ENCODE measurements at regions not wholly inside any gene's neighbourhood (a gene's known extent, or its start where the extent isn't known, plus 50 kb on each side); places are given as distances from the start of the nearest gene placed in this dataset.

GRCh38 chr2:41527525-41528323, 520.1 kb upstream of the PKDCC start:
- DNase-seq (ENCODE audit: missing footprints): no peak
- no peak for ATAC-seq
- intact Hi-C loops (cut with DNase I): no loop called here

- intact Hi-C loops (cut with DNase I): no loop called here
- ATAC-seq (no peak), DNase-seq (ENCODE audit: missing footprints) (no peak)
Measured at GRCh38 chr2:41535575-41535974, 512.2 kb upstream of the PKDCC start.

- intact Hi-C loops (cut with DNase I): loop anchor here (5.0 kb wide), 1 partner anchor 103 kb away; no protein-coding TSS in a partner anchor
- no peak for ATAC-seq
- DNase-seq (ENCODE audit: missing footprints): no peak
Measured at GRCh38 chr2:41540272-41540998, 507.4 kb upstream of the PKDCC start.

- ATAC-seq: no peak
- intact Hi-C loops (cut with DNase I): loop anchor here (5.0 kb wide), 1 partner anchor 106 kb away; no protein-coding TSS in a partner anchor
- DNase-seq (ENCODE audit: missing footprints): no peak
Measured at GRCh38 chr2:41543726-41544125, 504.1 kb upstream of the PKDCC start.

- no peak for DNase-seq (ENCODE audit: missing footprints)
- no peak for ATAC-seq
Measured at GRCh38 chr2:41544709-41545108, 503.1 kb upstream of the PKDCC start.

GRCh38 chr2:41546031-41546430, 501.8 kb upstream of the PKDCC start:
- DNase-seq (ENCODE audit: missing footprints): no peak
- intact Hi-C loops (cut with DNase I): no loop called here
- no peak for ATAC-seq

More at GRCh38 chr2:41544709-41545108, 503.1 kb upstream of the PKDCC start:
- intact Hi-C loops (cut with DNase I): loop anchor here (5.0 kb wide), 1 partner anchor 107 kb away; no protein-coding TSS in a partner anchor

GRCh38 chr2:41568648-41569047, 479.2 kb upstream of the PKDCC start:
- DNase-seq (ENCODE audit: missing footprints) (no peak), ATAC-seq (no peak)
- intact Hi-C loops (cut with DNase I): no loop called here

GRCh38 chr2:41572154-41572553, 475.7 kb upstream of the PKDCC start:
- DNase-seq (ENCODE audit: missing footprints) (no peak), ATAC-seq (peak; percentile 79)
- intact Hi-C loops (cut with DNase I): no loop called here

GRCh38 chr2:41576423-41576822, 471.4 kb upstream of the PKDCC start:
- DNase-seq (ENCODE audit: missing footprints): no peak
- ATAC-seq: no peak
- intact Hi-C loops (cut with DNase I): no loop called here

- intact Hi-C loops (cut with DNase I): no loop called here
- ATAC-seq: no peak
- no peak for DNase-seq (ENCODE audit: missing footprints)
Measured at GRCh38 chr2:41579806-41580205, 468.0 kb upstream of the PKDCC start.

- intact Hi-C loops (cut with DNase I): no loop called here
- DNase-seq (ENCODE audit: missing footprints) (no peak), ATAC-seq (no peak)
Measured at GRCh38 chr2:41580806-41581205, 467.0 kb upstream of the PKDCC start.

- DNase-seq (ENCODE audit: missing footprints) (no peak), ATAC-seq (no peak)
- intact Hi-C loops (cut with DNase I): loop anchor here (10.0 kb wide), 1 partner anchor 170 kb away; no protein-coding TSS in a partner anchor
Measured at GRCh38 chr2:41595240-41595639, 452.6 kb upstream of the PKDCC start.

GRCh38 chr2:41597680-41598079, 450.1 kb upstream of the PKDCC start:
- DNase-seq (ENCODE audit: missing footprints) (no peak), ATAC-seq (peak; percentile 62)
- intact Hi-C loops (cut with DNase I): loop anchor here (10.0 kb wide), 1 partner anchor 173 kb away; no protein-coding TSS in a partner anchor

GRCh38 chr2:41598161-41598894, 449.5 kb upstream of the PKDCC start:
- ATAC-seq (peak; percentile 86), DNase-seq (ENCODE audit: missing footprints) (no peak)
- intact Hi-C loops (cut with DNase I): loop anchor here (10.0 kb wide), 1 partner anchor 174 kb away; no protein-coding TSS in a partner anchor

GRCh38 chr2:41600460-41600859, 447.4 kb upstream of the PKDCC start:
- DNase-seq (ENCODE audit: missing footprints) (no peak), ATAC-seq (no peak)
- intact Hi-C loops (cut with DNase I): no loop called here

- DNase-seq (ENCODE audit: missing footprints): no peak
Measured at GRCh38 chr2:41602341-41602740, 445.5 kb upstream of the PKDCC start.

GRCh38 chr2:41605311-41605710, 442.5 kb upstream of the PKDCC start:
- no peak for DNase-seq (ENCODE audit: missing footprints)
- no peak for ATAC-seq
- intact Hi-C loops (cut with DNase I): no loop called here

More at GRCh38 chr2:41602341-41602740, 445.5 kb upstream of the PKDCC start:
- intact Hi-C loops (cut with DNase I): no loop called here
- no peak for ATAC-seq

- DNase-seq (ENCODE audit: missing footprints): no peak
- intact Hi-C loops (cut with DNase I): no loop called here
- no peak for ATAC-seq
Measured at GRCh38 chr2:41605914-41606313, 441.9 kb upstream of the PKDCC start.

- peak; percentile 81 for ATAC-seq
- intact Hi-C loops (cut with DNase I): no loop called here
- DNase-seq (ENCODE audit: missing footprints): peak; percentile 39
Measured at GRCh38 chr2:41610501-41611190, 437.2 kb upstream of the PKDCC start.

Measured in Right ventricle myocardium inferior (tissue), 1 donor.